ENCODE measurements at regions not wholly inside any gene's neighbourhood (a gene's known extent, or its start where the extent isn't known, plus 50 kb on each side); places are given as distances from the start of the nearest gene placed in this dataset.

DNA sequence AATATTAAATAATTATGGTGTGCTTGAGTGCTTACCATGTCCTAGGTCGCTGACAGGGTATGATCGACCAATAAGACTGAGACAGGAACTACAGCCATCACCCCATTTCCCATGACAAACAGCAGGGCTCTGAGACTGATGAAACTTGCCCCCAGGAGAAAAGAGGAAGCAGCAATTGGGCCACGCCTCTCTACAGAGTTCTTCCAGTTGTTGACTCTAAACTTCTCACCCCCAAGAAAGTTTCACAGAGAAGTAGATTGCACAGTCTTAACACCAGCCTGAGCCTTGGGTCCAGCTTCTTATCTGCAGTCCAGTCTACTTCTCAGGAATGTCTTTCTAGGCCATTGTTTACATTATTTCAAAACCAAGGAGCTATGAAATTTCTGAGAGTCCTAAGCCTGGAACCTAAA, 182.2 kb upstream of the ANKRD55 start:
- peak; percentile 20 for TF ChIP-seq POLR2A (IDR thresholded peaks at IDR 0.05)
- TF ChIP-seq, protein P1, sequence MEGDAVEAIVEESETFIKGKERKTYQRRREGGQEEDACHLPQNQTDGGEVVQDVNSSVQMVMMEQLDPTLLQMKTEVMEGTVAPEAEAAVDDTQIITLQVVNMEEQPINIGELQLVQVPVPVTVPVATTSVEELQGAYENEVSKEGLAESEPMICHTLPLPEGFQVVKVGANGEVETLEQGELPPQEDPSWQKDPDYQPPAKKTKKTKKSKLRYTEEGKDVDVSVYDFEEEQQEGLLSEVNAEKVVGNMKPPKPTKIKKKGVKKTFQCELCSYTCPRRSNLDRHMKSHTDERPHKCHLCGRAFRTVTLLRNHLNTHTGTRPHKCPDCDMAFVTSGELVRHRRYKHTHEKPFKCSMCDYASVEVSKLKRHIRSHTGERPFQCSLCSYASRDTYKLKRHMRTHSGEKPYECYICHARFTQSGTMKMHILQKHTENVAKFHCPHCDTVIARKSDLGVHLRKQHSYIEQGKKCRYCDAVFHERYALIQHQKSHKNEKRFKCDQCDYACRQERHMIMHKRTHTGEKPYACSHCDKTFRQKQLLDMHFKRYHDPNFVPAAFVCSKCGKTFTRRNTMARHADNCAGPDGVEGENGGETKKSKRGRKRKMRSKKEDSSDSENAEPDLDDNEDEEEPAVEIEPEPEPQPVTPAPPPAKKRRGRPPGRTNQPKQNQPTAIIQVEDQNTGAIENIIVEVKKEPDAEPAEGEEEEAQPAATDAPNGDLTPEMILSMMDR (IDR thresholded peaks at IDR 0.05) = no peak

Data from right lobe of liver (tissue), 4 donors.